Activated naive CD8-positive, alpha-beta T cell treated with anti-CD3 and anti-CD28 coated beads, Interleukin-2, amount 10 ng/mL, durations not matched to agents 7 days and 5 days (primary cell): ENCODE measurements at regions not wholly inside any gene's neighbourhood (a gene's known extent, or its start where the extent isn't known, plus 50 kb on each side); places are given as distances from the start of the nearest gene placed in this dataset.

Experiments
- ATAC-seq: fragments of 150-1000 bp; cut with Tn5 transposase; one replicate; pipeline ENCODE4 v1.10.0; 2021; ENCODE audit warnings: low read depth, moderate library complexity
- POLR2A ChIA-PET: fragments of 350-600 bp; sonication (Branson Sonifier 250); formaldehyde crosslinking; loops from one replicate; lab custom pipeline; 2021; ENCODE audit warnings: antibody characterized with exemption; lab: Charles Lee
- DNase-seq: peaks from one replicate; pipeline ENCODE4 v3.0.0; 2021
- H3K27ac Mint-ChIP-seq: one replicate; pipeline ENCODE4 v1.8.0; 2022; ENCODE audit warnings: mild to moderate bottlenecking, mixed read lengths
- H3K27me3 Mint-ChIP-seq: one replicate; pipeline ENCODE4 v1.8.0; 2022; ENCODE audit warnings: mild to moderate bottlenecking, moderate library complexity, mixed read lengths
- H3K36me3 Mint-ChIP-seq: one replicate; pipeline ENCODE4 v1.8.0; 2021; ENCODE audit warnings: mild to moderate bottlenecking, mixed read lengths
- H3K4me1 Mint-ChIP-seq: one replicate; pipeline ENCODE4 v1.8.0; 2021; ENCODE audit warnings: mixed read lengths
- H3K4me3 Mint-ChIP-seq: one replicate; pipeline ENCODE4 v1.8.0; 2022; ENCODE audit warnings: mild to moderate bottlenecking, moderate library complexity, mixed read lengths
- H3K9me3 Mint-ChIP-seq: one replicate; pipeline ENCODE4 v1.8.0; 2021; ENCODE audit warnings: mixed read lengths

GRCh38 chr18:71754246-71754645 lies 789.9 kb downstream of the CBLN2 start:
- no peaks in the 10 kb centered on the region for H3K27me3 Mint-ChIP-seq
- POLR2A ChIA-PET = no interaction called here
- DNase-seq = no peak
- no peaks in the 10 kb centered on the region for H3K36me3 Mint-ChIP-seq
- H3K27ac Mint-ChIP-seq = no peak overlapping the region
- no peaks in the 10 kb centered on the region for H3K9me3 Mint-ChIP-seq
- no peak for ATAC-seq
- H3K4me1 Mint-ChIP-seq = no peaks in the 10 kb centered on the region
- H3K4me3 Mint-ChIP-seq = no peak overlapping the region

- ATAC-seq (no peak), DNase-seq (no peak)
- Mint-ChIP-seq H3K4me3 (no peak overlapping the region), H3K27me3 (no peaks in the 10 kb centered on the region), H3K4me1 (no peaks in the 10 kb centered on the region), H3K27ac (no peak overlapping the region), H3K9me3 (peaks cover 4% of the 10 kb centered on the region), H3K36me3 (no peaks in the 10 kb centered on the region)
- POLR2A ChIA-PET = no interaction called here
Measured at GRCh38 chr18:71743634-71744033, 800.5 kb downstream of the CBLN2 start.

GRCh38 chr18:71729611-71730010 lies 814.5 kb downstream of the CBLN2 start:
- POLR2A ChIA-PET = no interaction called here
- Mint-ChIP-seq H3K9me3 (peaks cover 3% of the 10 kb centered on the region), H3K27ac (no peak overlapping the region), H3K4me1 (no peaks in the 10 kb centered on the region), H3K27me3 (no peaks in the 10 kb centered on the region), H3K4me3 (no peak overlapping the region), H3K36me3 (no peaks in the 10 kb centered on the region)
- ATAC-seq (no peak), DNase-seq (no peak)

GRCh38 chr18:71727909-71728308 lies 816.2 kb downstream of the CBLN2 start:
- no peaks in the 10 kb centered on the region for H3K4me1 Mint-ChIP-seq

GRCh38 chr18:71725256-71725655 lies 818.9 kb downstream of the CBLN2 start:
- no peak overlapping the region for H3K4me3 Mint-ChIP-seq
- no peaks in the 10 kb centered on the region for H3K36me3 Mint-ChIP-seq
- POLR2A ChIA-PET = no interaction called here
- ATAC-seq (no peak), DNase-seq (no peak)
- H3K27ac Mint-ChIP-seq = no peak overlapping the region
- peaks cover 3% of the 10 kb centered on the region for H3K9me3 Mint-ChIP-seq
- no peaks in the 10 kb centered on the region for H3K4me1 Mint-ChIP-seq
- no peaks in the 10 kb centered on the region for H3K27me3 Mint-ChIP-seq

More at GRCh38 chr18:71727909-71728308, 816.2 kb downstream of the CBLN2 start:
- no peaks in the 10 kb centered on the region for H3K27me3 Mint-ChIP-seq
- no peak for DNase-seq
- peaks cover 3% of the 10 kb centered on the region for H3K9me3 Mint-ChIP-seq
- no peak overlapping the region for H3K27ac Mint-ChIP-seq
- H3K36me3 Mint-ChIP-seq = no peaks in the 10 kb centered on the region
- POLR2A ChIA-PET = no interaction called here
- no peak overlapping the region for H3K4me3 Mint-ChIP-seq
- ATAC-seq = no peak

- H3K27me3 Mint-ChIP-seq = no peaks in the 10 kb centered on the region
- no peak overlapping the region for H3K4me3 Mint-ChIP-seq
- ATAC-seq (no peak), DNase-seq (no peak)
- H3K36me3 Mint-ChIP-seq = no peaks in the 10 kb centered on the region
- POLR2A ChIA-PET = no interaction called here
- no peaks in the 10 kb centered on the region for H3K4me1 Mint-ChIP-seq
- H3K9me3 Mint-ChIP-seq = no peaks in the 10 kb centered on the region
- no peak overlapping the region for H3K27ac Mint-ChIP-seq
Measured at GRCh38 chr18:71707985-71708500, 836.1 kb downstream of the CBLN2 start.

GRCh38 chr18:71707400-71707799 lies 836.7 kb downstream of the CBLN2 start:
- Mint-ChIP-seq H3K36me3 (no peaks in the 10 kb centered on the region), H3K27ac (no peak overlapping the region), H3K4me3 (no peak overlapping the region), H3K27me3 (no peaks in the 10 kb centered on the region), H3K4me1 (no peaks in the 10 kb centered on the region), H3K9me3 (no peaks in the 10 kb centered on the region)
- ATAC-seq (no peak), DNase-seq (no peak)
- POLR2A ChIA-PET = no interaction called here

- Mint-ChIP-seq H3K9me3 (no peaks in the 10 kb centered on the region), H3K27ac (no peak overlapping the region)
- POLR2A ChIA-PET = no interaction called here
Measured at GRCh38 chr18:71689416-71690160, 854.6 kb downstream of the CBLN2 start.

GRCh38 chr18:71682591-71682990 lies 861.6 kb downstream of the CBLN2 start:
- no peak for DNase-seq
- peaks cover 5% of the 10 kb centered on the region for H3K9me3 Mint-ChIP-seq
- no peak for ATAC-seq
- POLR2A ChIA-PET = no interaction called here
- no peak overlapping the region for H3K27ac Mint-ChIP-seq
- no peaks in the 10 kb centered on the region for H3K36me3 Mint-ChIP-seq
- H3K4me3 Mint-ChIP-seq = no peak overlapping the region
- no peaks in the 10 kb centered on the region for H3K27me3 Mint-ChIP-seq
- H3K4me1 Mint-ChIP-seq = no peaks in the 10 kb centered on the region

More at GRCh38 chr18:71689416-71690160, 854.6 kb downstream of the CBLN2 start:
- Mint-ChIP-seq H3K27me3 (peaks cover 1% of the 10 kb centered on the region), H3K4me1 (no peaks in the 10 kb centered on the region), H3K4me3 (no peak overlapping the region), H3K36me3 (no peaks in the 10 kb centered on the region)
- ATAC-seq (no peak), DNase-seq (no peak)

- DNase-seq = no peak
- no peak for ATAC-seq
- Mint-ChIP-seq H3K9me3 (peaks cover 1% of the 10 kb centered on the region), H3K4me3 (no peak overlapping the region), H3K36me3 (no peaks in the 10 kb centered on the region), H3K27me3 (no peaks in the 10 kb centered on the region), H3K27ac (no peak overlapping the region), H3K4me1 (no peaks in the 10 kb centered on the region)
- POLR2A ChIA-PET = no interaction called here
Measured at GRCh38 chr18:71678144-71678543, 866.0 kb downstream of the CBLN2 start.

GRCh38 chr18:71673954-71674353 lies 870.2 kb downstream of the CBLN2 start:
- POLR2A ChIA-PET = no interaction called here
- ATAC-seq = no peak
- no peak for DNase-seq

GRCh38 chr18:71673498-71673897 lies 870.6 kb downstream of the CBLN2 start:
- no peaks in the 10 kb centered on the region for H3K27me3 Mint-ChIP-seq
- peaks cover 1% of the 10 kb centered on the region for H3K9me3 Mint-ChIP-seq
- no peak overlapping the region for H3K4me3 Mint-ChIP-seq
- no peak for ATAC-seq
- no peak for DNase-seq
- no peak overlapping the region for H3K27ac Mint-ChIP-seq
- no peaks in the 10 kb centered on the region for H3K4me1 Mint-ChIP-seq
- POLR2A ChIA-PET = no interaction called here
- no peaks in the 10 kb centered on the region for H3K36me3 Mint-ChIP-seq

More at GRCh38 chr18:71673954-71674353, 870.2 kb downstream of the CBLN2 start:
- H3K27me3 Mint-ChIP-seq = no peaks in the 10 kb centered on the region
- H3K27ac Mint-ChIP-seq = no peak overlapping the region
- no peaks in the 10 kb centered on the region for H3K36me3 Mint-ChIP-seq
- no peak overlapping the region for H3K4me3 Mint-ChIP-seq
- H3K4me1 Mint-ChIP-seq = no peaks in the 10 kb centered on the region
- H3K9me3 Mint-ChIP-seq = peaks cover 1% of the 10 kb centered on the region

GRCh38 chr18:71666481-71666880 lies 877.7 kb downstream of the CBLN2 start:
- Mint-ChIP-seq H3K27me3 (no peaks in the 10 kb centered on the region), H3K27ac (no peak overlapping the region), H3K4me1 (no peaks in the 10 kb centered on the region), H3K4me3 (no peak overlapping the region), H3K9me3 (no peaks in the 10 kb centered on the region), H3K36me3 (no peaks in the 10 kb centered on the region)
- POLR2A ChIA-PET = no interaction called here
- DNase-seq (no peak), ATAC-seq (no peak)

GRCh38 chr18:71665131-71665530 lies 879.0 kb downstream of the CBLN2 start:
- Mint-ChIP-seq H3K36me3 (no peaks in the 10 kb centered on the region), H3K27ac (no peak overlapping the region), H3K27me3 (no peaks in the 10 kb centered on the region), H3K9me3 (no peaks in the 10 kb centered on the region), H3K4me1 (no peaks in the 10 kb centered on the region), H3K4me3 (no peak overlapping the region)
- POLR2A ChIA-PET = no interaction called here
- ATAC-seq = no peak
- no peak for DNase-seq
